ENCODE measurements at regions not wholly inside any gene's neighbourhood (a gene's known extent, or its start where the extent isn't known, plus 50 kb on each side); places are given as distances from the start of the nearest gene placed in this dataset.

DNA sequence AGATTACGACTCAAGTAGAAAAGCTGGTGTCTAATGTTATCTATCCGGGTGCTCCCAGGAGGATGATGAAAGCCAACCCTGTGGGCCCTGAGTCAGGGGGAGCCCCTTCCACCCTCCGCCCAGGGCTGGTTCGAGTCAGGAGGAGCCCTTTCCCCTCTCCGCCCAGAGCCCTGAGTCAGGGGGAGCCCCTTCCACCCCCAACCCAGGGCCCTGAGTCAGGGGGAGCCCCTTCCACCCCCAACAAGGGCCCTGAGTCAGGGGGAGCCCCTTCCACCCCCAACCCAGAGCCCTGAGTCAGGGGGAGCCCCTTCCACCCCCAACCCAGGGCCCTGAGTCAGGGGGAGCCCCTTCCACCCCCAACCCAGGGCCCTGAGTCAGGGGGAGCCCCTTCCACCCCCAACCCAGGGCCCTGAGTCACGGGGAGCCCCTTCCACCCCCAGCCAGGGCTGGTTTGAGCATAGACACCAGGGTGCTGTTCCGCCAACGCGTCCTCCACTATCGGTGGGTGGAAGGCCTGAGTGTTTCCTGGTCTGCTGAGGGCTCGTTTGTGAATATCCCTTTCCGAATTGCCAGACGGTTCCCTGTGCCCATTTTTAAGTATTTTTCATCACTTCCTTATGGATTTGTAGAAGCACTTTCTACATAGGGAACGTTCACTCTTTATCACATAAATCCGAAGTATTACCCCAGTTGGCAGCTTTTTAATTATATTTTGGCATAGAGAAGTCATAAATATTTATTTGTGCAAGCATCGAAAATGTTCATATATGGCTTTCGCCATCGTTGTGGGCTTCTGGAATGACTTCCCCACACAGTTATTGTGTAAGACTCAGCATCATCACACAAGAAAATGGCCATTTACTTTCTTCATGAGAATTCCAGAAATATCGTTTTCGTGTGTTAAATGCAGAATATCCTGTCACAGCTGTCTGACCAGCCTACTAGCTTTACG, 380.6 kb downstream of the BRD1 start:
- no peak for DNase-seq (ENCODE audit: insufficient read length, low spot score)
- TF ChIP-seq, protein P1, sequence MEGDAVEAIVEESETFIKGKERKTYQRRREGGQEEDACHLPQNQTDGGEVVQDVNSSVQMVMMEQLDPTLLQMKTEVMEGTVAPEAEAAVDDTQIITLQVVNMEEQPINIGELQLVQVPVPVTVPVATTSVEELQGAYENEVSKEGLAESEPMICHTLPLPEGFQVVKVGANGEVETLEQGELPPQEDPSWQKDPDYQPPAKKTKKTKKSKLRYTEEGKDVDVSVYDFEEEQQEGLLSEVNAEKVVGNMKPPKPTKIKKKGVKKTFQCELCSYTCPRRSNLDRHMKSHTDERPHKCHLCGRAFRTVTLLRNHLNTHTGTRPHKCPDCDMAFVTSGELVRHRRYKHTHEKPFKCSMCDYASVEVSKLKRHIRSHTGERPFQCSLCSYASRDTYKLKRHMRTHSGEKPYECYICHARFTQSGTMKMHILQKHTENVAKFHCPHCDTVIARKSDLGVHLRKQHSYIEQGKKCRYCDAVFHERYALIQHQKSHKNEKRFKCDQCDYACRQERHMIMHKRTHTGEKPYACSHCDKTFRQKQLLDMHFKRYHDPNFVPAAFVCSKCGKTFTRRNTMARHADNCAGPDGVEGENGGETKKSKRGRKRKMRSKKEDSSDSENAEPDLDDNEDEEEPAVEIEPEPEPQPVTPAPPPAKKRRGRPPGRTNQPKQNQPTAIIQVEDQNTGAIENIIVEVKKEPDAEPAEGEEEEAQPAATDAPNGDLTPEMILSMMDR (IDR thresholded peaks at IDR 0.05; ENCODE audit: insufficient read depth, missing control alignments) = no peak
- no peak for FAIRE-seq

DNA sequence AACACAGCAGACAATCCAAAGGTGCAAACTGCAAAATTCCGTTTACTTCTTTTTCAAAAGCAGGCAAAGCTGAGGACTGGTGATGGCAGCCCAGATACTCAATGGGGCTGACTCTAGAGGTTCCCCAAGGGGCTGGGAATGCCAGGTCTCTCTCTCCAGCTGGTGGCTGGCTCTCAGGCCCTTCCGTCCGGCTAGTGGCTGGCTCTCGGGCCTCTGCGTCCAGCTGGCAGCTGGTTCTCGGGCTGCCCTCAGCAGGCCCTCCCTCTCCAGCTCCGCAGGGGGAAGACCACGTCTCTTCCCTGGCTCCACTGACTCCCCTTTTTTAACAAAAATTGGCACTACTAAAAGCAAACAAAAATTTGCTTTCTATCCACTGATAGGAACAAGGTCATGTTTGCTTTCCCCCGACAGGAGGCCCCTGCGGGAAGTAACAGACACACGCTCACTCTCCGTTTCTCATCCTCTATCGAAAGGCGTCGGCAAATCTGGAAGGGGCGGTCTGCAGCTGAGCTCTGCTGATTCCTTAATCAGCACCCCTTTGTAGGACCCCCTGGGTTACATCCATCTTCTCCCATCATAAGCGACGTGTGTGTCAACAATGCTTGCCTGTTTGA, 381.4 kb downstream of the BRD1 start:
- no peak for DNase-seq (ENCODE audit: insufficient read length, low spot score)
- no peak for FAIRE-seq
- TF ChIP-seq, protein P1 (IDR thresholded peaks at IDR 0.05; ENCODE audit: insufficient read depth, missing control alignments) = no peak

DNA sequence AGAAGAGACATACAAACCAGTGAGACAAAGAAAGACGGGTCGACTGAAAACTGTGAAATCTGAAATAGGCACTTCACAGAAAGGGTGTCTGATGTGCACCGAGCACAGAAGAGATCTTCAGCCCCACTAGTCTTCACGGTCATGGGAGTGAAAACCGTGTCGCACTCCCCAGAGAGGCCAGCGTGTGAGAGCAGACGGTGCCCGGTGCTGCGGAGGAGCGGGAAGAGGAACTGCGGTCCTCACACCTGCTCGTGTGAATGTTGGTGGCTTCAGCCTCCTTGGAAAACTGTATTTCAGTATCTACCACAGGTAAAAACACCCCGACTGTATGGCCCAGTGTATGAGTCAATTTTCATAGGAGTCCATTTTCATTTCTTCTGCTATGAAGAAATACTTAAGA, 382.9 kb downstream of the BRD1 start:
- DNase-seq (ENCODE audit: insufficient read length, low spot score) (no peak), FAIRE-seq (no peak)
- TF ChIP-seq, protein P1 (IDR thresholded peaks at IDR 0.05; ENCODE audit: insufficient read depth, missing control alignments) = no peak

DNA sequence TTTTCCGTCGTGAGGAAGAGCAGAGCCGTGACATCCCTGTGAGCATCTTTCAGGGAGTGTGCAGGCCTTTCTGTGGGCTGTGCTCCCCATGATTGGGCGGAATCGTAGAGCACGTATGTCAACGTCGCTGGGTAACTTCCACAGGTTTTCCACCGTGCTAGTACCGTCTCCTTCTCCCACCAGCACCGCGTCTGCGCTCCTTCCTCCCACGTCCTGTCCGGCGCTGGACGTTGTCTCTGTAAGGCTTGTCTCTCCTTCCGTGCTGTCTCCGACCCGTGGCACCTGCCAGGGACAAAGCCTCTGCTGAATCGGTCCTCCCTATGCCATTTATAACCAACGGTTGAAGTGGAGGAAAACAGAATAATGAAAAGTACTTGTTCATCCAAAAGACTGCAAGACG, 386.7 kb downstream of the BRD1 start:
- DNase-seq (ENCODE audit: insufficient read length, low spot score) (no peak), FAIRE-seq (no peak)
- TF ChIP-seq, protein P1 (IDR thresholded peaks at IDR 0.05; ENCODE audit: insufficient read depth, missing control alignments) = no peak

DNA sequence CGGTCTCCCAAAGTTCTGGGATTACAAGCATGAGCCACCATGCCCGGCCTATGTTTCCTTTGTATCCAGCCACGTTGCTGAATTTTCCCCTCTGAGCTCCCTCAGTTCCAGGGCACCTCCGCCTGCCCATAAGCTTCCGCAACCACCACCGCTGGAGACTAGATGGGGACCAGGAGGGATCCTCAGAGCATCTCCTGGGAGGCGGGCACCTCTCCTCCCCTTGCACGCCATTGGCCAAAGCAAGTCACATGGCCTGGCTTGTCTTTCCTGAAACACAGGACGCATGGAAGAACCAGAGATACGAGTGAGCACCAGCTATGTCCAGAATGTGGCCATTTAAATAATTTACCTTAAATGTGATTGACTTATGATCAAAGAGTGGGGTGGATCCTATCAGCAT, 388.3 kb downstream of the BRD1 start:
- TF ChIP-seq, protein P1 (IDR thresholded peaks at IDR 0.05; ENCODE audit: insufficient read depth, missing control alignments) = no peak
- FAIRE-seq = no peak

DNA sequence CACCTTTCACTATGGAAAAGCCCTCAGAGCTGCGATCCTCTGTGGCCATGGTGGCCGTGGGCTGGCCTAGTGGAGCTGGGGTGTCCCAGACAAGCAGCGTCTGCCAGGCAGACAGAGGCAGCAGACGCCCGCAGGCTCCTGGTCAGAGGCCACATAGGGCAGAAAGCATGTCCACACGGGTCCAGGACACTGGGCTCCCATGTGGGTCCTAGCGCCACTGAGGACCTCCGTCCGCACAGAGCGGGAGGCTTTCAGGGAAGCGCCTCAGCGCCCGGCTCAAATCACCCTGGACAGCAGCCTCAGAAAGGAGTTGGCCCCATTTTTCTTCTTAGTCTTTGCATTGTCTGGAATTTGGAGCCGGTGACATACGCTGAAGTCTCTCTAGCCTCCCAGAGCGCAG, 389.7 kb downstream of the BRD1 start:
- DNase-seq (ENCODE audit: insufficient read length, low spot score) (no peak), FAIRE-seq (no peak)
- TF ChIP-seq, protein P1 (IDR thresholded peaks at IDR 0.05; ENCODE audit: insufficient read depth, missing control alignments) = no peak

More for the DNA sequence above, 388.3 kb downstream of the BRD1 start:
- DNase-seq (ENCODE audit: insufficient read length, low spot score) = no peak

DNA sequence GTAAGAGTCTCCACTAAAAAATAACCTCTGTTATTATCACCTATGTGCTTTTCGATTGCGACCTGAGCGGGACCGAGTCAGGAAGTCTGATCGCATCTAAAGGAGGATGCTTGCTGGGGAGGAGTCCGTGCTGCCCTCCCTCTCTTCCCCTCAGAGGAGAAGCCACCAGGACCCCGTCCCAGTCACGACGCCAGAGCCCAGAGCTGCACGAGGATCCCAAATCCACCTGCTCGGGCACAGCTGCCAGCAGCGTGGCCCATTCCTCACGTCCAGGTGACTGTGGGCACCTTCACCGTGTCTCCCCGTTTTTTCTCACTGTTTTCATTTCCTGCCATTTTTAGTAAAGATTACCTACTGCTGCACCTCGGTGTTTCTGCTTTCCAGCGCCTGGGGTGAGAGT, 390.3 kb downstream of the BRD1 start:
- TF ChIP-seq, protein P1 (IDR thresholded peaks at IDR 0.05; ENCODE audit: insufficient read depth, missing control alignments) = no peak
- DNase-seq (ENCODE audit: insufficient read length, low spot score) (no peak), FAIRE-seq (no peak)

Data from D721Med (cell line).